ENCODE measurements at regions not wholly inside any gene's neighbourhood (a gene's known extent, or its start where the extent isn't known, plus 50 kb on each side); places are given as distances from the start of the nearest gene placed in this dataset.

DNA sequence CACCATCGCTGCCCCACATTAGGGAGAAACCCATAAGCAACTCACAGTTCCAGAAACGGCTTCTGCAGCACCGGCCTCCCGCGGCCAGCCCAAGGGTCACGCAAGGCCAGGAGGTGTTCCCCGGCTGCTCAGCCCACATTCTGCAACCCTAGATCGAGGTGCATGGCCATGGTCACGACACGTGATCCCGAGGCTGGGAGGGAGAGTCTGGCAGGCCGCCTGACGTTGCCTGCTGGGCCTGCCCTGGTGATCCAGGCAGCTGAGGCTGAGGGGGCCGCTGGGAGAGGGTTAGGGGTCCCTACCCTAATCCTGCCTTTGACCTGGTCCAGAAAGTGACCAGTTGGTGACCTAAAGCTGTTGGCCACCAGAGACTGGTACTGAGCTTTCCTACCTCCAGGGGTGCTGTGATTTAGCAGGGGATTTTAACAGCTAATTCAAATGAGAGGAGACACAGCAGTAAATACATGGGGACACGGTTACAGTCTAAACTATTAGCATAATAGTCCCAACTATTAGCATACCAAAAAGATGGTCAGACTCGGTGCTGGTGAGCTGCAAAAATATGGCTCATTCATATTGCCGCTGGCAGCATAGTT, 97.4 kb upstream of the CIBAR2 start:
- Mint-ChIP-seq H3K4me3 (no peak overlapping the region), H3K4me1 (ENCODE audit: low read depth) (no peaks in the 10 kb centered on the region), H3K27me3 (ENCODE audit: low read depth) (no peaks in the 10 kb centered on the region), H3K9me3 (no peaks in the 10 kb centered on the region), H3K27ac (no peak overlapping the region), H3K36me3 (ENCODE audit: low read depth) (no peaks in the 10 kb centered on the region)

DNA sequence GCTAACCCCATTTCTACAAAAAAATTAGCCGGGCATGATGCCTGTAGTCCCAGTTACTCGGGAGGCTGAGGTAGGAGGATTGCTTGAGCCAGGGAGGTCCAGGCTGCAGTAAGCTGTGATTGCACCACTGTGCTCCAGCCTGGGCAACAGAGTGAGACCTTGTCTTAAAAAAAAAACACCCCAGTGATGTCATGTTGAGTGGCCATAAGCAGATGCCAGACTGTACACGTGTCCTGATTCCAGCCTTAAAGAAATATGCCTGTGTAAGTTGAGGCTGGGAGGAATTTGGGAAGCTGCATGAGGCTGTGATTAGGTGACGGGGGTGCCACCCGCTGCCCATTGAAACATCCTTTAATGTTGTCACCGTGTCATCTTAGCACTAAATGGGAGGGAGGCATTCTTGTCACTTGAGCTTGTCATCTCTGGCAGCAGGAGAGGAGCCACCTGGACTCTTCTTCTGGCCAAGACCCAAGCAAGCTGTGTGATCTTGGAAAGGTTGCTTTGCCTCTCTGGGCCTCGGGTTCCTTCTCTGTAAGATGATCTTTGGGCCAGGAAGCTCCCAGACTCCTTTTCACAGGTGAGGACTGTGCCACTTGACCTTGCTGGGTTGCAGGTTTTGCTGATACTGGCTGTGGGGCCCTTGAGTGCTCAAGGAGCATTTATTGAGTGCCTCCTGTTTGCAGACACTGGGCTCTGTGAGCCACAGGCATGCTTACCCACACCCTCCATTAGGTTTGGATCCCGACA, 98.3 kb upstream of the CIBAR2 start:
- H3K36me3 Mint-ChIP-seq (ENCODE audit: low read depth), result no peaks in the 10 kb centered on the region
- H3K27ac Mint-ChIP-seq, result no peak overlapping the region
- H3K9me3 Mint-ChIP-seq, result no peaks in the 10 kb centered on the region
- H3K27me3 Mint-ChIP-seq (ENCODE audit: low read depth), result no peaks in the 10 kb centered on the region
- no peak overlapping the region for H3K4me3 Mint-ChIP-seq
- H3K4me1 Mint-ChIP-seq (ENCODE audit: low read depth), result no peaks in the 10 kb centered on the region

DNA sequence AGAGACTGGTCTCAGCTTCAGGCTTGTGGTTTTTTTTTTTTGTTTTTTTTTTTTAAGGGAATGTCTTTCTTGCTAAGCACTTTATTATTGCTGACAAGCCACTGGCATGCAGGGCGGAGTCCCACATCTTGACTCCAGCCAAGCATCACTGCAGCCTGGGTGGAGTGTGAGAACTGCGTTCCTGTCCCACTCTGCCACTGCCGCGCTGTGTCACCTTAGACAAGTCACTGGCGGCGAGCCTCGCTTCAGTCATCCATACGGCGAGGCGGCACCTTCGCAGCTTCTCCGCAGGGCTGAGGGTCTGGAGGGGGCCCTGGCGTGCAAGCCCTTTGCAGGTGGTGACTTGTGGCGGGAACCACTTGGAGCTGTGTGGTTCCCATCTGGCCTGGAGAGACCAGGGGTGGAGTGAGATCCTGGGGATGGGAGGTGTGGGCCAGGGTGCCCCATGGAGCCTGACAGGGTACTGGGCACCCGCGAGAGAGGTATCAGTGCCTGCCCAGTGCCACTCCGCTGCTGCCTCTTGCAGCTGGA, 99.1 kb upstream of the CIBAR2 start:
- Mint-ChIP-seq H3K9me3 (no peaks in the 10 kb centered on the region), H3K27me3 (ENCODE audit: low read depth) (no peaks in the 10 kb centered on the region), H3K4me1 (ENCODE audit: low read depth) (no peaks in the 10 kb centered on the region), H3K4me3 (no peak overlapping the region), H3K27ac (no peak overlapping the region), H3K36me3 (ENCODE audit: low read depth) (no peaks in the 10 kb centered on the region)

DNA sequence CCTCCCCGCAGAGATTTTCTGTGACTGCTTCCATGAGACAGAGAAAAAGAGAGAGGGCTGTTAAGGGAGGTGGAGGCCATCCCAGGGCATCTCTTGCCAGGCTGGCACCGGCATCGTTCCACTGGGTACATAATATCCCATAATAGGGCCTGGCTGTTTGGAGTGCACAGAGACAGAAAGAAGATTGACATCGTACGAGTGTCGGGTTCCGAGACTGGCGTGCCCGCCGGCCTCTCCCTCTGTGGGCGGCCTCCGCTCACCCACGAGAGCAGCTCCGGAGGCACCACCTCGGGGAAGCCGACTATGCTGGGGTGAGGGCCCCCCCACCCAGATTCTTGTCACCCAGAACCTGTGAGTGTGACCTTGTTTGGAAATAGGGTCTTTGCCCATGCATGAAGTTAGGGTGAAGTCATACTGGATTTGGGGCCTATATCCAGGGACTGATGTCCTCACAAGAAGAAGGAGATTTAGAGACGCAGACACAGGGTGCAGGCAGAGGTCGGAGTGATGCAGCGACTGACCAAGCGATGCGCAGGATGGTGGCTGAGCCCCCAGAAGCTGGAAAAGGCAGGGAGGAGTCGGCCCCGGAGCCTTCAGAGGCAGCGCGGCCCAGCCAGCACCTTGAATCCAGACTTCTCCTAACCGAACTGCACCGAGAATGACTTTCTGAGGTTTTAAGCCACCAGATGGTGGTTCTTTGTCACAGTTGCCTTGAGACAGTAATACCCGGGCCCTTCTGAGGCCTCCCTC, 101.8 kb upstream of the CIBAR2 start:
- Mint-ChIP-seq H3K27ac (no peak overlapping the region), H3K36me3 (ENCODE audit: low read depth) (no peaks in the 10 kb centered on the region), H3K4me3 (no peak overlapping the region), H3K27me3 (ENCODE audit: low read depth) (no peaks in the 10 kb centered on the region), H3K9me3 (no peaks in the 10 kb centered on the region), H3K4me1 (ENCODE audit: low read depth) (no peaks in the 10 kb centered on the region)

DNA sequence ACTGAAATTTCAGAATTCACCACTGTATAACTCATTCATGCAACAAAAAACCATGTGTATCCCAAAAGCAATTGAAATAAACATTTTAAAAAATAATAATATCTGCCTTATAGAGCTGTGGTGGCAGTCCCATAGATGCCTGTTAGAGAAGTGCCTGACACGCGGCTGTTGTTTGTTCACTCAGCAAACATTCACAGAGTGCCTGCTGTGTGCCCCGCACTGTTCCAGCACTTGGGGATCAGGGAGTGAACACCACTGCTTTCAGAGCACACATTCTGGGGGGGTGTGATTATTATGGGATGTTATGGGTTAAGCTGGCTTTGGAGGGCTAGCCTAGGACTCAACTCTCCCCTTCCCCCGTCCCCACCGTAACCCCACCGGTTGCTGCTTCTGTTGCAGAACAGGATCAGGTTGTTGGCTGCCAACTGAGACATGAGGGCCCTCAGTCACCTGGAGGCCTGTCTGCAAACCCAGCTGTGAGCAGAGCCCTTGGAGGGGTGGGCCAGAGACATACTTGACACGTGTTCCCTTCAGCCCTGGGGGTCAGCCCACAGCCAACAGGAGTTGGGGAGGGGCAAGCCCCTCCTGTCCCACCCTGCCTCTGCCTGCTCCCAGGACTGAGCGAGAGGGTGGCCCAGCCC, 103.3 kb upstream of the CIBAR2 start:
- Mint-ChIP-seq H3K27ac (no peak overlapping the region), H3K4me3 (no peak overlapping the region), H3K4me1 (ENCODE audit: low read depth) (no peaks in the 10 kb centered on the region), H3K27me3 (ENCODE audit: low read depth) (no peaks in the 10 kb centered on the region), H3K36me3 (ENCODE audit: low read depth) (no peaks in the 10 kb centered on the region), H3K9me3 (no peaks in the 10 kb centered on the region)

DNA sequence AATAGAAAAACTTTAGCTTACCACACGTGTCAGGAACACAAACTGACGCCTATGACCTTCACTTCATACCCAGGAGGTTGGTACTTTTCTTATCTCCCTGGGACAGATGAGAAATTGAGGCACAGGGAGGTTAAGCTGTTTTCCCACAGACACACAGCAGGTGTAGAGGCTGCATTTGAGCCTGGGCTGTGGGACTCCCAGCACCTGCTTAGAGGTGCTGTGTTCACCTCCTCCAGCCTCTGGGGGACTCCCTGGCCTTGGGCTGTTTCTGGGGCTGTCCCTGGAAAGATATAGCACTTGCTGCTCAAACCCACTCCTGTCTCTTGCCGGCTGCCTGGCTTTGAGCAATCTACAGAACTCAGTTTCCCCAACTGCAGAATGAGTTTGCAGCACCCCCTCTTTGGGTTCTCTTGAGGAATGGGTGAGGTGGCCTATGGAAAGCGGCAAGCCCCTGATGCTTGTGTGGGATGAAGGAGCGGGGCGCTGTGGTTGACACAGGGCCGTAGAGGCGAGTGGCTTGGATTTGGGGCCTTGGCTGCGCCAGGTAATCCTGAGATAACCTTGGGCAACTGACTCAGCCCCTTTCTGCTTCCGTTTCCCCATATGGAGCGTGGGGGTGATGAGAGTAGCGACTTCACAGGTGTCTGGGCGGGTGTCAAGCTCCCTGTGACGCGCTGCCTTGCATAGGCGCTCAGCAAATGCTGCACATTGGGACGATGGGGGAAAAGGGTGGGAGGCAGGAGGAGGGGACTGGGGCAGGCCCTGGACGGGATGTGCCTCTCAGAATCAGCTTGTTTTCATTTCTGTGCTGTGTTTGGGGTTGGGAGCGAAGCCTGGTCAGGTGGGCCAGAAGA, 104.5 kb upstream of the CIBAR2 start:
- no peak overlapping the region for H3K27ac Mint-ChIP-seq

DNA sequence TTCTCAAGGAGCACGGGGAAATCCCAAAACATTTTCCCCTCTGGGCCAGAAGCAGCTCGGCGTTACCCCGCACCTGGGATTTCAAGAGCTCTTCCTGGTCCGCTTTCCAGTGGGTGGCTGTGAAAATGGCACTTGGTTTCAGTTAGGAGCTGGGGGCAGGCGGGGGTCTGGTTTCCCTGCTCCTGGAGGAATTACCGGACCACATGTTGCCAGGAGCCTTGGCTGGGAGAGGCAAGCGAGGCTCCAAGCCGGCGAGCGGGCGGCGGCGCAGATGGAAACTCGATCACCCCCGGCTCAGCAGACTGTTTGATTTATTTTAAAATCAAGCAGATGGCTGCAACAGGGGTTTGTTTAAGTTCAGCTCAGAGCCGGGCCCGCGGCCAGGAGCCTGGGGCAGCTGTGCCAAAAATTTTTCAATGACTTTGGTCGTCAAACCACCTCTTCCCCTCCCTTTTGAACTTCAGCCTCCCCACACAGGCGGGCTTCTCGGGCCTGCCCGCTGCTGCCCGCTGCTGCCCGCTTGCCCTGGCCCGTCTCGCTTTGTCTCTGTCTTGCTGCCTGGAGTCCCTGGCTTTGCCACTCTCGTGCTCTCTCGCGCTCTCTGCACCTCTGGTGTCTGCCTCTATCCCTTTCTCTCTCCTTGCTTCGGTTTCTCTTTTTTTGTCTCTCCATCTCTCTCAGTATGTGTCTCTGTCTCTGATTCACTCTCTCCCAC, 108.0 kb upstream of the CIBAR2 start:
- H3K4me3 Mint-ChIP-seq, result no peak overlapping the region
- H3K4me1 Mint-ChIP-seq (ENCODE audit: low read depth), result no peaks in the 10 kb centered on the region
- H3K9me3 Mint-ChIP-seq, result no peaks in the 10 kb centered on the region
- no peaks in the 10 kb centered on the region for H3K27me3 Mint-ChIP-seq (ENCODE audit: low read depth)
- no peak overlapping the region for H3K27ac Mint-ChIP-seq
- H3K36me3 Mint-ChIP-seq (ENCODE audit: low read depth), result no peaks in the 10 kb centered on the region

More for the DNA sequence above, 104.5 kb upstream of the CIBAR2 start:
- Mint-ChIP-seq H3K27me3 (ENCODE audit: low read depth) (no peaks in the 10 kb centered on the region), H3K4me3 (no peak overlapping the region), H3K4me1 (ENCODE audit: low read depth) (no peaks in the 10 kb centered on the region), H3K9me3 (no peaks in the 10 kb centered on the region), H3K36me3 (ENCODE audit: low read depth) (no peaks in the 10 kb centered on the region)

DNA sequence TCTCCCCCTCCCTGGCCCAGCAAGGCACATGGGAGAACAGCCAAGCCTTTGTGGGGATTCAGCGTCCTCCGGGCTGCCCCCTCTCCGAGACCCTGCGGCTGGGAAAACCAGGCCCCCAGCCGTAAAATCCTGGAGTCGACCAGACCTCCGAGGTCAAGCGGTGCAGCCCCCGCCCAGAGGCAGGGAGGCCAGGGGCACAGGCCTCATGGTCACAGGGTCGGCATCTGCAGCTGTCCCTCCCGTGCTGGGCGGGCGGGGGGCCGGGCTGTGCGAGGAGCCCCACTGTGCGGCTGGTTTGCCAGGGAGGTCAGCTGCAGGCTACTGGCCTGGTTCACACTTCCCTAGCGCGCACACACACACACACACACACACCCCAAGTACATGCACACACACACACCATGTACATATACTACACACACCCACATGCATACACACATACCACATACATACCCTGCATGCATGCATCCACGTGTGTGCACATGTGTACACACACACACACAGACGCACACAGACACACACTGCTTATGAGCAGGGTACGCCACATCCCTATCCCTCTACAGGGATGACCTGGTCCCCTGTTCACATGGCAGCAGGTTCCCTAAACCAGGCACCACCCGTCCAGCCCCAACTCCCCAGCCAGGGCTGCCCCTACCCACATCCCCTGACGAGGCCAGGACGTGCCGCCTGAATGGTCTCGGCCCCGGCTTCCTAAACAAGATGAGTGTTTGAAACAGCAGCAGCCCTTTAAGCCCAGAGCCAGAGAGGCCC, 108.9 kb upstream of the CIBAR2 start:
- H3K36me3 Mint-ChIP-seq (ENCODE audit: low read depth), result no peaks in the 10 kb centered on the region
- H3K27me3 Mint-ChIP-seq (ENCODE audit: low read depth), result no peaks in the 10 kb centered on the region
- H3K4me1 Mint-ChIP-seq (ENCODE audit: low read depth), result no peaks in the 10 kb centered on the region
- H3K27ac Mint-ChIP-seq, result no peak overlapping the region
- no peaks in the 10 kb centered on the region for H3K9me3 Mint-ChIP-seq
- H3K4me3 Mint-ChIP-seq, result no peak overlapping the region

DNA sequence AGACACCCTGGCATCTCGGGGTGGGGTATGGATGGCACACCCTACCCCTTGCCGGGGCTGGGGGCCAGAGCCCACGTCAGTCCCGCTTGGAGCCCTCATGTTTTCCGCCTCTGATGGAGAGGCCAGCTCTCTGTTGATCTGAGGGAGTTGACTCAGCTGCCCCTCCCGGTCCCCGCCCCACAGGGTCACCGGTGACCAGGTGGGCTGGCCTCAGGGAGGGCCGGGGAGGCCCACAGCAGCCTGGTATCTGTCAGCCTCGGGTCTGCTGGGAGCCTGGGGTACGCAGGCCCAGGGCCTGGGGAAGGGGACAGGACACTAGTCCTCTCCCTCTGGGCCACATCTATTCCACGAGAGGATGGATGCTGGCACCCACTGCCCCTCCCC, 109.5 kb upstream of the CIBAR2 start:
- H3K9me3 Mint-ChIP-seq, result no peaks in the 10 kb centered on the region
- H3K4me1 Mint-ChIP-seq (ENCODE audit: low read depth), result no peaks in the 10 kb centered on the region
- H3K27ac Mint-ChIP-seq, result no peak overlapping the region
- no peak overlapping the region for H3K4me3 Mint-ChIP-seq
- no peaks in the 10 kb centered on the region for H3K36me3 Mint-ChIP-seq (ENCODE audit: low read depth)
- H3K27me3 Mint-ChIP-seq (ENCODE audit: low read depth), result no peaks in the 10 kb centered on the region

DNA sequence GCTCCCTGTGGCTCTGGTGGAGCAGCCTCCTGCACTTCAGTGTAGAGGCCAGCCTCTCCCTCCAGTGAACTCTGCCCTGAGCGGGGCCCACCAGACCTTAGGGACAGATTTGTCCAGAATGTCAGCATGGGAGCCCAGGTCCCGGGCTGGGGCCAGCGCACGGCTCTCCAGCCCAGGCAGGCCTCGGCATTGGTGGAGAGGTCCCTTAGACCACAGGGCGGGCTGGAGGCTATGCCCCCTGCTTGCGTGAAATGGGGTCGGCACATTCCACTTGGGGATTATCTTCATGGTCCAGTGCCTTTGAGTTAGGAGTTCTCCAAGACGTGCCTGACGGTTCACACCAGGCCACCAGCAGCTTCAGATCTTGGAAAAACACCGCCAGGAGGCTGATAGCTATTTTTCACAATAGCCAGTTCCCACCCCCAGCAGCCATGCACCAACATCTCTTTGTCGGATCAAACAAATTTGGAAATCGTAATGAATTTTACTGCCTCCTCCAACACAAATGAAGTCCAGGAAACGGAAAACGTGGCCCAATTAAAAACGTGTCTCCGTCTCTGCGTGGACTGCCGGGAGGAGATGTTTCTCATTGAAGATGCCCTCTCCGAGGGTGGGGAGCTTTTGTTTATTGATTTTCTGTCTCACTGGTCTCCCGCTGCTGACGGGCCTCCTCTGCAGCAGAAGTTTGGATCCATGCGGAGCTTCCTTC, 110.0 kb upstream of the CIBAR2 start:
- no peaks in the 10 kb centered on the region for H3K4me1 Mint-ChIP-seq (ENCODE audit: low read depth)
- no peaks in the 10 kb centered on the region for H3K36me3 Mint-ChIP-seq (ENCODE audit: low read depth)
- no peak overlapping the region for H3K27ac Mint-ChIP-seq
- no peaks in the 10 kb centered on the region for H3K9me3 Mint-ChIP-seq
- H3K27me3 Mint-ChIP-seq (ENCODE audit: low read depth), result no peaks in the 10 kb centered on the region
- no peak overlapping the region for H3K4me3 Mint-ChIP-seq

DNA sequence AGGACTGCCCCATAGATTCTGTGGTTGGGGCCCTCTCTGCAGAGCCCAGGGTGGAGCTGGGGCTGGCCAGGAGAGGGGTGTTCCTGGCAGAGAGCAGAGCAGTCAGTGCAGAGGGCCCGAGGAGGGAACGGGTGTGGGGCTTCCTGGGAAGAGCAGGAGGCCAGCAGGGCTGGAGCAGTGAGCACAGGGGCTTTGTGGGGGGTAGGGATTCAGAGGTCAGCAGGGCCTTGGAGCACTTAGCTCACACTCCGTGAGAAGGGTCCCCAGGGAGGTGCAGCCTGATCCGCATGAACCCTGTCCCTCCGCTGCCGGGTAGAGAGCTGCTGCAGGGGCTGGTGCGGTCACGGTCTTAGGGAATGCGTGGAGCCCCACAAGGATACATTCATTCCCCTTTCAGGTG, 113.0 kb upstream of the CIBAR2 start:
- H3K9me3 Mint-ChIP-seq, result no peaks in the 10 kb centered on the region
- H3K4me1 Mint-ChIP-seq (ENCODE audit: low read depth), result no peaks in the 10 kb centered on the region
- H3K4me3 Mint-ChIP-seq, result no peak overlapping the region
- no peak overlapping the region for H3K27ac Mint-ChIP-seq
- H3K36me3 Mint-ChIP-seq (ENCODE audit: low read depth), result no peaks in the 10 kb centered on the region
- H3K27me3 Mint-ChIP-seq (ENCODE audit: low read depth), result no peaks in the 10 kb centered on the region

DNA sequence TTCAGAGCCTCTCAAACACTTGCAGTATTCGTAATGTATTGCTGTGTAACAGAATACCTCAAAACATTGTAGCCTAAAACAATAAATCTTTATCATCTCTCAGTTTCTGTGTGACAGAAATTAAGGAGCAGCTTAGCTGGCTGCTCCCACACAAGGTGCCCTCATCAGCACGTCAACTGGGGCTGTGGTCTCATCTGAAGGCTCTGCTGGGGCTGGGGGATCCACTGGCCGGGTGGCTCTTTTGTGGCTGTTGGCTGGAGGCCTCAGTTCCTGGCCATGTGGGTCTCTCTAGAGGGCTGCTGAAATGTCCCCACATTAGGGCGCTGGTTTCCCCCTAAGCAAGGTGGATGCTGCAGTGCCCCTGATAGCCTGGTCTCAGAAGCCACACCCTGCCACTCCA, 113.4 kb upstream of the CIBAR2 start:
- no peaks in the 10 kb centered on the region for H3K9me3 Mint-ChIP-seq

More for the DNA sequence above, 113.4 kb upstream of the CIBAR2 start:
- H3K4me3 Mint-ChIP-seq, result no peak overlapping the region
- H3K4me1 Mint-ChIP-seq (ENCODE audit: low read depth), result no peaks in the 10 kb centered on the region
- no peak overlapping the region for H3K27ac Mint-ChIP-seq
- no peaks in the 10 kb centered on the region for H3K36me3 Mint-ChIP-seq (ENCODE audit: low read depth)
- H3K27me3 Mint-ChIP-seq (ENCODE audit: low read depth), result no peaks in the 10 kb centered on the region

Measured in T-helper 1 cell treated with Interleukin-12 subunit alpha and Interleukin-12 subunit beta and Interleukin-4 antibody, amounts not matched to agents 30 μg/mL and 1 μg/mL, for 36 hours (primary cell).